GM21576 (cell line): ENCODE measurements at regions not wholly inside any gene's neighbourhood (a gene's known extent, or its start where the extent isn't known, plus 50 kb on each side); places are given as distances from the start of the nearest gene placed in this dataset.
"Not testable (repeated sequence)": the region's sequence is repeated elsewhere in the genome, so short reads cannot be mapped to it uniquely, and the experiment has no call there.

Source experiments
- ATAC-seq: cut with Tn5 transposase; IDR thresholded peaks from one replicate; pipeline ENCODE4 v1.9.1; 2021; ENCODE audit warnings: mild to moderate bottlenecking, moderate library complexity; ENCODE audit not compliant: unreplicated experiment

DNA sequence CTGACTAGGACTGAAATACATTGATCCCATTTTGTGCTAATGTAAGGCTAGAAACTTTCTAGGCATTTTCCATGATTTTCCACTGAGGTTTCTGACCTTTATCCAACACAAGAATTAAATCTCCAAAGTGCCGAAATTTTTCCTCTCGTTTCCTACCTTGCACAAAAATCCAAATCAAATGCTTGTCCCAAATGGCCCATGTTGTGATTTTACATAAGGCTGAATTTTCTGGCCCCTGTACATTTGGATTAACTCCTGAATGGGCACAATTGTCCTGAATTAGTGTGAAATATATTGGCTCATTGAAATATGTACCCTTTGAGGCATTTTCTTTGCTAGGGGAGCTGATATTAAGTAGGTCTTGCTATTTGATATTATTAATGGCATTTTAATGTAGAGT is 105.6 kb upstream of the CBLB start:
- no peak for ATAC-seq

DNA sequence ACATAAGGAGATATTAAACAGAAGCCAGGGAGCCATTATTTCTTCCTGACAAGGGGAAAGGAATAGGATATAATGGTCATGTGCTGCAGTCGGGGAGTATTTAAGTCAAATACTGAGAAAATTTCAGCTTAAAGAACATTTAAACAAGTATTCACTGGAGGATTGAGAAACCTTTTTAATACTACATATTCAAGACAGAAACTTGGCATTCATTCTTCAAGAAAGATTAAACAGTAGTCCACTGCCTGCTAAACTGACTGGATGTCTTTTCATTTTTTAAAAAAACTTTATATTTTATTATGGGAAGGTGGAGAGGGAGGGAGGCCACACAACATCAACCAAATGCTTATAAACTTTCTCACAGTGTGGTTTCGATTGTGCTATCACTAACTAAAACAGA is 107.4 kb upstream of the CBLB start:
- no peak for ATAC-seq

- ATAC-seq = no peak
Measured at GRCh38 chr3:105979961-105980360, 111.1 kb upstream of the CBLB start.

- no peak for ATAC-seq
Measured at GRCh38 chr3:105982207-105982606, 113.4 kb upstream of the CBLB start.

DNA sequence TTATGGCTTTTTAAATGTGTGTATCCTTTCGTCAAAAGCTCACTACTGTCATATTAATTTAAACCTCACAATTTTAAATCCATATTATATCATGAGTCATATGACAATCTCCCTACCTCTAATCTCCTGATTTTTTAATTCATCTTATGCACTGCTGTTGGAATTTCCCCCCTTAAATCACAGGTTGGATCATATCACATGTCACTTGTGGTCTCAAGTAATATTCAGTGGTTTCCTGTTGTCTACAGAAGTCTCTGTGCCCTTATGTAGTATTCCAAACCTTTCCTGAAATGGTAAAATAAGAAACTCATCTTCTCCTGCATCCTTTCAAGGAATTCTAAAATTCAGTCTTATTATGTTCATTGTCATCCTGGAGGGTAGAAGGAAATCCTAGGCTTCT is 116.0 kb upstream of the CBLB start:
- ATAC-seq = no peak

GRCh38 chr3:105986343-105986742 is 117.5 kb upstream of the CBLB start:
- not testable (repeated sequence) for ATAC-seq

DNA sequence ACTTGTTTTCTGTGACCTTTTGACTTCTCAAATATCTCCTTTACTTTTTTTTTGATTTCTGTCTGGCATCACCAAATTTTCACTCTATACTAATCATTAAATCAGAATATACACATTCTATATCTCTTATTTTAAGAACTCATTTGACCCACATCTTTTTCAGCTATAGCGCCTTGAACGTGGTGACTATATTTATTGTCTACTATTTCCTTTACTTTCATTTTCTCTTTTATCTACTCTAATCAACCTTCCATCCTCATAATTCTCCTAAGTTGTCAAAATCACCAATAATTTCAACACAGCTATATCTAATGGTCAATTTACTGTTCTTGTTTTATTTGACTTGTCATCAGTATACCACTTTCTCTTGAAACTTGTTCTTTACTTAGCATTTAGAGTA is 119.0 kb upstream of the CBLB start:
- no peak for ATAC-seq

GRCh38 chr3:105988540-105989212 is 119.9 kb upstream of the CBLB start:
- no peak for ATAC-seq

DNA sequence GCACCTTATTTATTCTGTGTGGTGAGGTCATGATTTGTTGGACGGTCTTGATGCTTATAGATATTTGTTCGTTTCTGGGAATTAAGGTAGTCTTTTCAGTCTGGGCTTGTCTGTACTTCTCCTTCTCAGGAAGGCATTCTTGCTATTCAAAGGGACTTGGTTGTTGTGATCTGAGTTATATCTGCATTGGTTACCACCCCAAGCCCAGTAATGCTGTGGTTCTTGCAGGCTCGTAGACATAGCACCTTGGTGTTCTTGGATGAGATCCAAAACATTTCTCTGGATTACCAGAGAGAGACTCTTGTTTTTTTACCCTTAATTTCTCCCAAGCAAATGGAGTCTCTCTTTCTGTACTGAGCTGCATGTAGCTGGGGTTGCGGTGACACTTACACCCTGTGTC is 128.0 kb upstream of the CBLB start:
- no peak for ATAC-seq

DNA sequence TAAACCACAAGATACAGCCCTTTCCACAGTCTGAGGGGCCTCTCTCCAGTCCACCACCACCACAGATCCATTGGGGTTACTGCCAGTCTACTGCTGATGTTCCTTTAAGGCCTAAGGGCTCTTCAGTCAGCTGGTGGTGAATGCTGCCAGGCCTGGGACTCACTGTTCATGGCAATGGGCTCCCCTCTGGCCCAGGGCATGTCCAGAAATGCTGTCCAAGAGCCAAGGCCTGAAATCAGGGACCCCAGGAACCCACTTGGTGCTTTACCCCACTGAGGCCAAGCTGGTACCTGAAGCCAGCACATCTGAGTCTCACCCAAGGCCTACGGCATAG is 128.6 kb upstream of the CBLB start:
- ATAC-seq = no peak

GRCh38 chr3:105997800-105998526 is 129.2 kb upstream of the CBLB start:
- ATAC-seq = no peak

DNA sequence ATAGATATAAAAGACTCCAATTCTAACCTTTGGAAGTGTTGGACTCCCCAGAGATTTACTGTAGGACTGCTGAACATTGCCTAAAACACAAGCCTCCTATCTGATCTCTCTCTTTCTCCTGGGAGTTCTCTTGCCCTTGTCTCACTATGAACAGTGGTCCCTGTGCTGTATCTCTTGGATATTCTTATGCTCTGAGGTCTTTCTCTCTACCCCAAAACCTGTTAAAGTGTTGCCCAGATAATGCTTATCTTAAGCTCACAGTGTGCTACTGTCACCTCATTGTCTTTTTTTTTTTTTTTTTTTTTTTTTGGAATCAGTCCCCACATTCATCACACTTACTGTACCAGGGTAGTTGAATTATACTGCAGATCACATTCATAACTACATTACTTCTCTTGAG is 131.0 kb upstream of the CBLB start:
- ATAC-seq = no peak

DNA sequence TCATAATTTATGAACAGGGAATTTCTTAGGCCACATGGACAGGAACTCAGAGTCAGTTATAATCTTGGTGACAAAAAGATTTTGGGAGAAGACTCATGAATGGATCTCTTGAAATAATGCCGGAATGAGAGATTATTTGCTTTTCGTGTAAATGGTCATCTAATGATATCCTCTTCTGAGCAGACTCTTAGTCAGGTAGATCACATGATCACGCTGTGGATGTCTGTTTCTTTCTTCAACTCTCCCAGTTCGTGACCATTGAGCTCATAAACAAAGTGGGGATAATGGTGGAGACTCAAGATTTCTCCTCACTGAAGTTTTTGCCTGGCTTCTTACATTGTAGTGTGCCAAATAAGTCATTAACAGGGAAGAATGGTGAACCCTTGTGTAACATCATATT is 133.1 kb upstream of the CBLB start:
- ATAC-seq = no peak

- no peak for ATAC-seq
Measured at GRCh38 chr3:106004137-106004681, 135.4 kb upstream of the CBLB start.

- ATAC-seq = no peak
Measured at GRCh38 chr3:106004826-106005225, 136.0 kb upstream of the CBLB start.

- no peak for ATAC-seq
Measured at GRCh38 chr3:106006001-106006400, 137.2 kb upstream of the CBLB start.

GRCh38 chr3:106006571-106006970 is 137.8 kb upstream of the CBLB start:
- ATAC-seq = no peak

DNA sequence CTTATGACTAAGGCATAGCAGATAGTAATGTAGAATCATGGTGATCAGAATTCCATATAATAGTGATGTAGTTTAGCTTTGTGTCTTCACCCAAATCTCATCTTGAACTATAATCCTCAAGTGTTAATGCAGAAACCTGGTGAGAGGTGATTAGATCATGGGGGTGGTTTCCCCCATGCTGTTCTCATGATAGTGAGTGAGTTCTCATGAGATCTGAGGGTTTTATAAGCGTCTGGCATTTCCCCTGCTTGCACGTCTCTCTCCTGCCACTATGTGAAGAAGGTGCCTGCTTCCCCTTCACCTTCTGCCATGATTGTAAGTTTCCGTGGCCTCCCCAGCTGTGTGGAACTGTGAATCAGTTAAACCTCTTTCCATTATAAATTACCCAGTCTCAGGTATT is 138.7 kb upstream of the CBLB start:
- no peak for ATAC-seq

DNA sequence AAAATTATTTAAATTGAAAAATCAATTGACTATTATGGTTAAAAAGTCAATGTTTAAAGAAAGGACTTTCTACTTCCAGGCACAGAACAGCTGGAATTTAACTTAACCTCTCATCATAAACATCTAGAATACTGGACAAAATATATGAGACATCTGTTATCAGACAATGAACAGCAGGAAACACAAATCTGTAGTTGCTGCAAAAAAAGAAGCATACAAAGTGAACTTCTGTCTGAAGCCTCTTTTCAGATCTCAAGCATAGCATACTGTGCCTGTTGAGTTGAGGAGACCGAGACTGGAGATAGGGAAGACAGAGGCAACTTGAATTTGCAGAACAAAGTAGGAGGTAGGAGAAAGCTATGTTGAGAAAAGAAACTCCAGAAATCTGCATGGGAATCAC is 140.0 kb upstream of the CBLB start:
- no peak for ATAC-seq

GRCh38 chr3:106010829-106011228 is 142.0 kb upstream of the CBLB start:
- no peak for ATAC-seq

GRCh38 chr3:106013971-106014370 is 145.2 kb upstream of the CBLB start:
- no peak for ATAC-seq

DNA sequence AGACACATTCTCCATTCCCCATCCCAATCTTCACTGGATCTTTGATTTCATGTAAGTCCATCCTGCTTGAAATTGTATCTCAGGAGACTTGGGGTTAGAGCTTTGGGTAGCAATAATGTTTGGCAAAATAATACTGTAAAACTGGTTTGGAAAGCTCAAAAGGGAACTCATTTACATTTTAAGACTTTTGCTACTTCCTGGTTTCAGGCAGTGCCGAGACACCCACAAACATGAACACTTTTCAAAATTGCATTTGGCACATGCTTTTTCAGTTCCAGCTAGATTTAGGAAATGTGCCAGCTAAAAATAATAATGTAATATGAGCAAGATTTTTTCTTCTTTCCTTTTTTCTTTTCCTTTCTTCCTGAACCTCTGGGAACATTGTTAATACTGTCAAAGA is 145.7 kb upstream of the CBLB start:
- ATAC-seq = no peak

- ATAC-seq = no peak
Measured at GRCh38 chr3:106014971-106015370, 146.2 kb upstream of the CBLB start.
